ENCODE measurements at regions not wholly inside any gene's neighbourhood (a gene's known extent, or its start where the extent isn't known, plus 50 kb on each side); places are given as distances from the start of the nearest gene placed in this dataset.
"Not testable (repeated sequence)": the region's sequence is repeated elsewhere in the genome, so short reads cannot be mapped to it uniquely, and the experiment has no call there.

DNA sequence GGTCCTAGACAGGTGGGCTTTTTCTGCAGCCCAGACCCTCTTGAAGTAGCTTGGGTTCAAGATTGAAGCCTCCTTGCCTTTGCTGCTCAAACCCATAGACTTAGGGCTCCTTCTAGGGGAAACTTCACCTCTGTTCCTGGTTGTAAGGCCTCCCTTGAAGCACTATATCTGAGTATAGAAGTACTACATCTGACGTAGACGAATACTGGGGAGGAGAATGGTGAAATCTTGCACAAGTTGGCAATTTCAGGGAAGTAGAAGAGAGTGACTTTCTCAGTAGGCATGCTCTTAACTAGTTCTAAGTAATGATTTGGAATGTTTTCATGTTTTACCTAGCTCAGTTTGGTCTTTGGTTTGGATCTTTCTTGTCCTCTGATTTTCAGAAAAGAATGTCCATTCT is 71.7 kb upstream of the ZNG1B start:
- TF ChIP-seq EP300, CTCF (IDR thresholded peaks at IDR 0.05): not testable (repeated sequence)

Data from tibial nerve (tissue), 4 donors.